ENCODE measurements at regions not wholly inside any gene's neighbourhood (a gene's known extent, or its start where the extent isn't known, plus 50 kb on each side); places are given as distances from the start of the nearest gene placed in this dataset.

DNA sequence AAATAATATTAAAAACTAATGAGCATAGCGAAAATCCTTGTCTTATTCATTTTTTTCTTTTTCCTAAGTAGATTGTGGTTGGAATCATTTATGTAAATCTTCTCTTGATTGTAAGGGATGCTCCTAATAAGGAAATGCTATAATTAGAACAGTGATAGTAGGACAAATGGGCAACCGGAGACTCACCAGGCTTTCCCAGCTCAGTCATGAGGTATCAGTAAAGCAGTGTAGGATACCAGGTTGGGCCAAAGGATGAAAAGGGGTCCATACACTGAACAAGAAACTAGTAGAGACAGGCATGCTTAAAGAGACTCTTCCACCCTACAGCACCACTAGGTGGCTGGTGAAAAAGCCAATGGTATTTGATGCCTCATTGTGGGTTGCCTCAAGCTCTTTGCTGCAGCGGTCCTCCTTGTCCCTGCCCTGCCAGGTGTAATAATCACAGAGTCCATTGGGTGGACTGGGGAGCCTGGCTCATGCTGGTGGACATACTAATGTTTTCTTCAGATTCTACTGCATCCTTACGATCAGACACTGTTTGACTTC is 71.4 kb upstream of the FAM98A start:
- POLR2A ChIA-PET: no interaction called here
- CTCF ChIA-PET: no interaction called here

DNA sequence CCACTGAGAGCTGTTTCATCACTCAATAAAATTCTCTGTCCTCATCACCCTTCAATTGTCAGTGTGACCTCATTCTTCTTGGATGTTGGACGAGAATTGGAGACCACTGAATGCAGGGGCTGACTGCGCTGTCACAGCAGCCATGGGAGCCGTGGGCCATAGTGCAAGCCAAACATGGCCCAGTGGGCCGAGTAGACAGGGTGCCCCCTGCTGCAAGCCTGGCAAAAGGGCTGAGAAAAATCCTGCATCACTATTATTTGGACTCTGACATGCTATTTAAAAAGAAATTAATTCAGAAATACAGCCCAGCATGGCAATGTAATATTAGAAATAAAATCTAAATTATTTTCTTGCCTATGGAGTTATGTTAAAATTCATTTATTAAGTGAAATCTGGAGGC is 67.8 kb upstream of the FAM98A start:
- CTCF ChIA-PET: no interaction called here

DNA sequence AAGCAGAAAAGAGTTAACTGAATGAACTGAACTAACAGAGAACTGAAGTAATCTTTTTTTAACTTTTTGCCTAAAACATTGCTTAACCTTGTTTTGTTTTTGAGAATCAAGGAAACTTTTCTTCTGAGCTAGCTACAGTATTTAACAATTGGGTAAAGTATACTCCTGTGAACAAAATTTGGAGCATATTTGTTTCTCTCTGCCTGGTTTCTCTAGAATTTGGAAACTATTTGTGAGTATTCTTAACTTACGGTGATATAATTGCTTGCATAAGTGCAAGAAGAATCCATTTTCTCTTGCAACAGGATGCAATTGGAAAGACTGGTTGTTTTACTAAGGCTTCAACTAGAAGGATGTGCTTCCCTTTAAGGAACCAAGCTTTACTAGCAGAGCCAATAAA is 65.9 kb upstream of the FAM98A start:
- ChIA-PET CTCF (no interaction called here), POLR2A (no interaction called here)

More for the DNA sequence above, 67.8 kb upstream of the FAM98A start:
- POLR2A ChIA-PET: no interaction called here

GRCh38 chr2:33660416-33661123 is 61.5 kb upstream of the FAM98A start:
- POLR2A ChIA-PET: no interaction called here

DNA sequence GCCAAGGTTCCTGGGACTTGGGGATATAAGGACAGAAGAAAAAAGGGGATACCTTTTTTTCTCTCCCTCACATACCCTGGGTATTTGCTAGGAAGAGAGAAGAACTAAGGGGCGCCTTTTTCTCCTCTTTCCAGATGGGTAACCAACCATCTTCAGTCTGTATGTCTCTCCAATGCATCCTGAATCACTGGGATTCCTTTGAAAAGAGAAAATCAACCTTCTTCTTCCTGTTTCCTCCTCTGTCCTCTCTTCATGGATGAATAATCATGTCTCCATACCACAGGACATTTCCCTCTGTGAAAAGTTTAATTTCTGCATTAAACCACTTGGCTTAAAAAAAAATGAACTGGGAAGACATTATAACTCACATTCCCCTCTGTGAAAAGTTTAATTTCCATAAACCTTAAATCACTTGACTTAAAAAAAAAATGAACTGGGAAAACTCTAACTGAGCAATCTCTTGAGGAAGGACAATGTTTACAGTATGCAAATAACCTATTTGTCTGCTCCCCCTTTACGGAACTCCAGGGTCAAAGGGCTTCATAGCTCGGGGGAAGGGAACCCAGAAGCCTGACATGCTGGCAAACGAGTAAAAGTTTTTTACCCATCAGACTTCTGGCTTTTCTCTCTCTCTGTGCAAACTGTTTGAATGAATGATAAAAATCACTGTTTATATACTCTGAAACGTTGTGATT is 56.7 kb upstream of the FAM98A start:
- ChIA-PET CTCF (no interaction called here), POLR2A (no interaction called here)

More at GRCh38 chr2:33660416-33661123, 61.5 kb upstream of the FAM98A start:
- CTCF ChIA-PET: no interaction called here

- ChIA-PET CTCF (no interaction called here), POLR2A (no interaction called here)
These were observed 53.7 kb upstream of the FAM98A start for GRCh38 chr2:33652830-33653229.

DNA sequence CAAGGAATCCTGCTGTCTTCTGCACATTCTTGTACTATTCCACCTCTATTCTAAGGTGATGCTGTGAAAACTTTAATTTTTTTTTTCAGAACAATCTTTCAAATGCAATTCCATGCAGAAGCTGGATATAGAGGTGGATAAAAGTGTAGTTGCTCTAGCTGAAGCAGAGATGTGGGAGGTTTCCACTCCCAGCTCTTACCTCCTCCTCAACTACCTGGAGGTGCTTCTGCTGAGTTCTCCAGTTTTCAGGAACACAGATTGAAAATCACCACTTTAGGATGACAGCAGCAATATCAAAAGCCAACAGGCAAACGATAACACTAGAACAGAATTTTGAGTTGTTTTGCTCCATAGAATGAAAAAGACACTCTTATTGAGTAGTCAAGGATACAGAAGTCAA is 51.1 kb upstream of the FAM98A start:
- POLR2A ChIA-PET: no interaction called here

More for the DNA sequence above, 51.1 kb upstream of the FAM98A start:
- CTCF ChIA-PET: no interaction called here
